ENCODE measurements at regions not wholly inside any gene's neighbourhood (a gene's known extent, or its start where the extent isn't known, plus 50 kb on each side); places are given as distances from the start of the nearest gene placed in this dataset.

DNA sequence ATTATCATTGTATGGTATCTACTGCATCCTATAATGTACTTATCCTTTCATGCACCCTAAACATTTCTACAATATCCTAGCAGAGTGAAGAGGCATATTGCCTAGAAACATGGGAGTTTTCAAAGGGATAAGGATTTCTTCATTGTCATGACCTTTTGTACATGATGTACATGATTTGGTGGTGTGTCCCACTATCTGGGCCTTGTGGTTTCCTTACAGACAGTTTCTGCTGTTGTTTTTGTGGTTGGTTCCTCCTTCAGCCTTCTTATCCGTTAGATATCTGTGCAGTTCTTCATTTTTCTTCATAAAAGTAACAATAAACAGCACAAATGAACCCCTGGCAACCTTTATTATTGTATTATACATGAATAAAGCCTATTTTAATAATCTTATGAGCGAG lies 70.4 kb upstream of the BACH1 start:
- H3K4me3 Mint-ChIP-seq, result no peak overlapping the region
- peaks cover 5% of the 10 kb centered on the region for H3K27me3 Mint-ChIP-seq
- H3K27ac Mint-ChIP-seq, result no peak overlapping the region
- no peaks in the 10 kb centered on the region for H3K36me3 Mint-ChIP-seq
- H3K4me1 Mint-ChIP-seq, result peaks cover 28% of the 10 kb centered on the region
- no peak for DNase-seq
- no peaks in the 10 kb centered on the region for H3K9me3 Mint-ChIP-seq

DNA sequence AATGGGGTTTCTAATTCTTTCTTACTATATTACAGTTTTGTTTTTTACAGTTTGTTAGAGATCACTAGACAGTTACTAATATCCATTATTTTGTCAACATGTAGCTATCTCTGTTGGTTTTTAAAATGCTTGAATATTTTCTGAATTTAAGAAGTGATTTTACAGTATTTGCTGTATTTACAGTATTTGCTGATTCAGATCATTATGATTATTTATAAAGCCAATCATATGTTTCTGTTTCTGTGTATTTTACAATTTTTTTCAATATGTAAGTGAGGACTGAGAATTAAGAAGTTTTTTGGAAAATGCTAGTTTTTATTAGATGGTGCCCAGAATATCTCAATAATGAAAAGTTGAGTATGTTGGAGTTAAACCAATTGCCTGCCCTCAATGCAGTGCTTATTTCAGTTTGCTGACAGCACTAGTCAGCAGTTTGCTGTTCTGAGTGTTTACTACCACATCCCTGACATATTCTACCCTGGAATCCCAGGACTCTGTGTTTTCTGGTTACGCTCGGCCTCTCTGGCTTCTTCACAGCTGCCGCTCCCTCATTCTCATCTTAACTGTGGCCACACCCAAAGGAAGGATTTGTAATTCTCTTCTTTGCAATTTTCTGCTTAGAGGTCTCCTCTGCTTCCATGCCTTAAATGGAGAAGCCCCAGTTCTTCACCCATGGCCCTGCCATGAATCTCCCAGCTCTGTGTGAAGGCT lies 68.0 kb upstream of the BACH1 start:
- no peaks in the 10 kb centered on the region for H3K9me3 Mint-ChIP-seq
- peaks cover 43% of the 10 kb centered on the region for H3K4me1 Mint-ChIP-seq
- no peak for DNase-seq
- no peaks in the 10 kb centered on the region for H3K36me3 Mint-ChIP-seq
- H3K27ac Mint-ChIP-seq, result no peak overlapping the region
- H3K27me3 Mint-ChIP-seq, result peaks cover 5% of the 10 kb centered on the region
- no peak overlapping the region for H3K4me3 Mint-ChIP-seq

DNA sequence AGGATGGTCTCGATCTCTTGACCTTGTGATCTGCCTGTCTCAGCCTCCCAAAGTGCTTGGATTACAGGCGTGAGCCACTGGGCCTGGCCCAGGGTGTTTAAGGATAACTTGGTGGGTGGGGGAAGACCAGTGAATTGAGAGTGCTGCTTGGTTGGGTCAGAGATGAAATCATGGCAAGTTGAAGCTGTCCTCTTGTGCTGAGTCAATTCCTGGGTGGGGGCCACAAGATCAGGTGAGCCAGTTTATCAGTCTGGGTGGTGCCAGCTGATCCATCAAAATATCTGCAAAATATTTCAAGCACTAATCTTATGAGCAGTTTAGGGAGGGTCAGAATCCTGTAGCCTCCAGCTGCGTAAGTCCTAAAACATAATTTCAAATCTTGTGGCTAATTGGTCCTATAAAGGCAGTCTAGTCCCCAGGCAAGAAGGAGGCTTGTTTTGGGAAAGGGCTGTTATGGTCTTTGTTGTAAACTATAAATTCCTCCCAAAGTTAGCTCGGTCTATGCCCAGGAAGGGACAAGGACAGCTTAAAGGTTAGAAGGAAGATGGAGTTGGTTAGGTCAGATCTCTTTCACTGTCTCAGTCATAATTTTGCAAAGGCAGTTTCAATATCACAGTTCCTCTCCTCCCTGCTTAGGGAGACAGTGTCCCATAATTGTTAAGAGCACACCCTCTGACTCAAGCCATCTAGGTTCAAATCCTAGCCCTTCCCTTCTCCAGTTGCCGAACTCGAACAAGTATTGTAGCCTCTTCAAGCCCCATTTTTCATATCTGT lies 66.8 kb upstream of the BACH1 start:
- Mint-ChIP-seq H3K36me3 (no peaks in the 10 kb centered on the region), H3K9me3 (no peaks in the 10 kb centered on the region), H3K27me3 (peaks cover 5% of the 10 kb centered on the region), H3K4me1 (peaks cover 49% of the 10 kb centered on the region), H3K27ac (no peak overlapping the region), H3K4me3 (no peak overlapping the region)
- DNase-seq, result no peak

DNA sequence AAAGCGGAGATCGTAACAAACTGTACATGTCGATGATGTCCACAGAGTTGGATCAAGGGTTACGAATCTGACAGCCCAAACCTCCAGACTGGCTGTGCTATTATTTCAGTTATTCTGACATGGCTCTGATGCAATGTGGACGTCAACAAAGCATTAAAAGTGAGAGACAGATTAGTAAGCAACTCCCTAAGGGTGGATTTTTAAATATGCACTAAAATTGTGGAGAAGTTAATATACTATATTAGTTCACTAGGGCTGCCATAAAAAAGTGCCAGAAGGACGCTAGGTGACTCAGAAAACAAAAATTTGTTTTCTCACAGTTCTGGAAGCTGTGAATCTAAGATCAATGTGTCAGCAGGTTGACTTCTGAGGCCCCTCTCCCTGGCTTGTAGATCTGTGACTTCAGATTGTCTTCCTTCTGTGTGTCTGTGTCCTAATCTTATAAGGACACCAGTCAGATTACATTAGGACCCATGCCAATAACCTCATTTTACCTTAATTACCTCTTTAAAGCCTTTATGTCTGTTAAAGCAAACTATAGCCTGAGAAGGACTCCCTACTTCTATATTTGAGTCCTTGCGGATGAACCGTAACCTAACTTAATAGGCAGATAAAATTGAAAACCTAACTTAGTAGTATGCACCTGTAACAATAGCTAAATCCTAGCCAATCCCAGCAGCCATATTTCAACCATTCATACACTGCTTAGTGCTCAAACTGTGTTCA lies 66.0 kb upstream of the BACH1 start:
- DNase-seq, result no peak
- Mint-ChIP-seq H3K4me1 (peaks cover 49% of the 10 kb centered on the region), H3K27me3 (peaks cover 5% of the 10 kb centered on the region)

DNA sequence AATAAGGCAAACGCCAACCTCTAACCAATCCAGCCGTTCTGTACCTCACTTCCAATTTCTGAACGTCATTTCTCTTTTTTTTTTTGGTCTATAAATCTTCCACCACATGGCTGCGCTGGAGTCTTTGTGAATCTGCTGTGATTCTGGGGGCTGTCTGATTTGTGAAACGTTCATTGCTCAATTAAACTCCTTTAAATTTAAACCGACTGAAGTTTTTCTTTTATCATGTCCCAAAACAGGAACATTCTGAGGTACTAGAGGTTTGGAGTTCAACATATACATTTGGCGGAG lies 65.5 kb upstream of the BACH1 start:
- Mint-ChIP-seq H3K36me3 (no peaks in the 10 kb centered on the region), H3K27ac (peak overlapping the region; percentile 62), H3K4me3 (no peak overlapping the region), H3K4me1 (peaks cover 48% of the 10 kb centered on the region), H3K27me3 (peaks cover 5% of the 10 kb centered on the region), H3K9me3 (no peaks in the 10 kb centered on the region)
- no peak for DNase-seq

More for the DNA sequence above, 66.0 kb upstream of the BACH1 start:
- Mint-ChIP-seq H3K36me3 (no peaks in the 10 kb centered on the region), H3K9me3 (no peaks in the 10 kb centered on the region), H3K27ac (peak overlapping the region; percentile 62), H3K4me3 (no peak overlapping the region)

DNA sequence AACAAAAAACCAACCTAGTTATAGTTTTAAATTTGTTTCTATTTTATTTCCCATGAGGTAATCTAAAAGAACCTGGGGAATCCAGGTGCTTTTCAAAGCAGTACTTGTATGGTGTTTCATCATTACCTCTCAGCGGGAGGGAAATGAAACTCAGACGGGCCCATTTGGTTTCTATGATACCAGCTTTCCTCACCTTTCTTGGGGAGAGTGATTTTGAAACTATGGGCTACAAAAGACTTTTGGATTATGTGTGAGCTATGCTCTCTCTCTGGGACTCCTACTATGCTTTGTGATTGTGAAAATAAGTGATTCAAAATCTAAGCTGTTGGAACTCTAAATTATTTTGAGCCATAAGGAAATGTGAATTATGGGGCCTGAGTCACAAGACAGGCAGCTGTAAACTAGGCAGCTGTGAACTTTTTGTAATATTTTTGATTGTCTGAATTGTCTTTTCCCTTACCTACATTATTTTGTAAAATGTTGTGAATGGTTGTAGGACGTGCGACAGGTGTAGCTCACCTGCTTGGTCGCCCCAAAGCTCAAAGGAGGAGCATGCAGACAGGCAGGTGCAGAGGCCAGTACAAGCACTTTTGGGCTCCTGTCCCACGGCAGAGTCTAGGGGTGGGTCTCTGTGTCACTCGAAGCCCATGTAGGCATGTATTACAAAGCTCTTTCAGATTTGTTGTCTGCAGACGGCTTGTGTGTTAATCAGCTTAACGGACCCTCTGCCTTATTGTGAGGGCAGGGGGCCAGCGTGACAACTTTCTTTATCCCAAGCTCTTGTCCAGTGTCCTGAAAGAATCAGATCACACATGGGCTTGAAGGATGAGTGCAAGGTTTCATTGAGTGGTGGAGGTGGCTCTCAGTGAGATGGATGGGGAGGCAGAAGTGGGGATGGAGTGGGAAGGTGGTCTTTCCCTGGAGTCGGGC lies 64.8 kb upstream of the BACH1 start:
- Mint-ChIP-seq H3K4me1 (peaks cover 44% of the 10 kb centered on the region), H3K27ac (peak overlapping the region; percentile 65), H3K27me3 (peaks cover 5% of the 10 kb centered on the region), H3K9me3 (no peaks in the 10 kb centered on the region), H3K36me3 (no peaks in the 10 kb centered on the region), H3K4me3 (no peak overlapping the region)
- peak; percentile 43 for DNase-seq

DNA sequence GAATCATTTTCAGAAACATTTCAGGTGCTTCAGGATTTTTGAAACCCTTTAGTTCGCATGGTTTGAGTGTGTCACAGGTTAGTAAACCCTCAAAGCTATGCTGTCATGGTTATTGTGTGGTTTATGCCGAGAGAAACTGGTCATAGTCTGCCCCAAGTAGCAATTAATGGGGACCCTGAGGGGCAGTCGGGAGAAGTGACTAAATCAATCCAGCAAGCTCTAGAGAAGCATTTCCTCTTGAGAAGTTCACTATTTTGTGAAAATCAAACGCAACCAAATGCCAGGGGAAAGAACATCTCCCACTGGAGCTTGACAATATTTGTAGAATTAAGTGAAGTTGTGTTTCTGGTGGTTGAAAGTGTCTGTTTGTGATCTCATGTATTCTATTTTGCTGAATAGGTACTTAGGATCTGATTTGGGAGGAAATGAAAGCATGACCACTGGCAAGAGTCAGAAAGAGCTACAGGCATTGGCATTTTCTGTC lies 63.0 kb upstream of the BACH1 start:
- peaks cover 5% of the 10 kb centered on the region for H3K27me3 Mint-ChIP-seq
- H3K4me1 Mint-ChIP-seq, result peaks cover 44% of the 10 kb centered on the region
- no peaks in the 10 kb centered on the region for H3K36me3 Mint-ChIP-seq
- H3K4me3 Mint-ChIP-seq, result no peak overlapping the region
- no peak overlapping the region for H3K27ac Mint-ChIP-seq
- no peaks in the 10 kb centered on the region for H3K9me3 Mint-ChIP-seq
- no peak for DNase-seq

DNA sequence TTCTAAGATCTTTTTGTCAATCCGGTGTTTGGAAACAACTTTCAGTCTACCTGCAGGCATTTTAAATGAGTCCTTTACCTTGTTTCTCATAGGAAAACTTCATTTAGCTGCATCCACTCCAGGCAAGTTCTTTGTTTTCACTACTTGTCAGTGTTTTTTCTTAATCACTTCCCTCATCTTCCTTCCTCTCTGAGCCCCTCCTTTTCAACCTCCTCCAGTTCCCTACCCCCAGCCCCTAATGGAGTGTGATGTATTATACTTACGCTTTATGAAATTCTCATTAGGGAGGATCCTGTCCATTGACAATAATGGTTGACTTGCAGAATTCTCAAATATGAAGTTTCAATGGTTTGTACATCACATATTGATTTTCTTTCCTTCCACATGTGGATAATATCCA lies 62.5 kb upstream of the BACH1 start:
- H3K4me1 Mint-ChIP-seq, result peaks cover 39% of the 10 kb centered on the region
- no peaks in the 10 kb centered on the region for H3K36me3 Mint-ChIP-seq
- H3K27me3 Mint-ChIP-seq, result peaks cover 1% of the 10 kb centered on the region
- H3K27ac Mint-ChIP-seq, result no peak overlapping the region
- no peaks in the 10 kb centered on the region for H3K9me3 Mint-ChIP-seq
- no peak overlapping the region for H3K4me3 Mint-ChIP-seq
- DNase-seq, result no peak

DNA sequence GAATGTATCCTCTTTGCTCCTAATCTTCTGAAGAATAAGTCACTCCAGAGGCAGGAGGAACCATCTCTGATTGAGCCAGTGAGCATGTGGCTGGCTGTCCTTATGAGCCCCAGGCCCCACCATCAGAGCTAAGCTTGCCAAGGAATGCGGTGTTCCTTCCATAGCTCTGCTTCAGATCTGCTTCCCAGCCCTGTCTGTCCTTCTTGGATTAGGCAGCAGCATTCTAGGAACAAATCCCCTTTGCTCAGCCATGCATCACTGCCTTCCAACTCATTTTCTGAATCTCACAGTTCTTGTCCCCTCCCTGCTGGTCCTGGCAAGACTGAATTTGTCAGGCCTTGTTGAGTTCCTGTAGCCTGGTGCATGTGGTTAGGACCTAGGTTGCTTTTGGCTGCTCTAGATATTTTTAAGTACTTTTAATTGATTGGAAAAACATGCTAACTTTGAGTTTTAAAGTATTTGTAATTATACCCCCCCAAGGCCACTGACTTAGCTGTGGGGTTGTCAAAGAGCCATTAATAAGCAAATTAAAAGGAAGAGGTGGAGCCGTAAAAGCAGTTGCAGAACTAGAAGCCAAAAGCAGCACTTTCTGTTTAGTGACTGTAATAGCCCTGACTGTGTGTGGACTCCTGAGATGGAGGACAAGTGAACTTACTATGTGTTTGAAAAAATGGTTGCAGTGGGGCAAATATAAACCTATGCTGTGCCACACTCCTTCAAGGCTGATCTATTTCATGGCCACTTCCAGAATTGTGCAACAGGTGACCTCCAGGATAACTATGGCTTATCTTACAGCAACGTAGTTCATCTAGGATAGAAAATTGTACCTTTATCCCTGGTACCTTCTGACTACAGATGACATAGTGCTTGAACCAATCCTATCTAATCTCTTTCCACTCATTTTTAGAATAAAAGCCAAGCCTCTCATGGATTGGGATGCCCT lies 61.3 kb upstream of the BACH1 start:
- H3K27me3 Mint-ChIP-seq, result no peaks in the 10 kb centered on the region
- H3K36me3 Mint-ChIP-seq, result no peaks in the 10 kb centered on the region
- no peak overlapping the region for H3K4me3 Mint-ChIP-seq
- H3K4me1 Mint-ChIP-seq, result peaks cover 30% of the 10 kb centered on the region
- H3K9me3 Mint-ChIP-seq, result no peaks in the 10 kb centered on the region
- no peak for DNase-seq
- no peak overlapping the region for H3K27ac Mint-ChIP-seq

DNA sequence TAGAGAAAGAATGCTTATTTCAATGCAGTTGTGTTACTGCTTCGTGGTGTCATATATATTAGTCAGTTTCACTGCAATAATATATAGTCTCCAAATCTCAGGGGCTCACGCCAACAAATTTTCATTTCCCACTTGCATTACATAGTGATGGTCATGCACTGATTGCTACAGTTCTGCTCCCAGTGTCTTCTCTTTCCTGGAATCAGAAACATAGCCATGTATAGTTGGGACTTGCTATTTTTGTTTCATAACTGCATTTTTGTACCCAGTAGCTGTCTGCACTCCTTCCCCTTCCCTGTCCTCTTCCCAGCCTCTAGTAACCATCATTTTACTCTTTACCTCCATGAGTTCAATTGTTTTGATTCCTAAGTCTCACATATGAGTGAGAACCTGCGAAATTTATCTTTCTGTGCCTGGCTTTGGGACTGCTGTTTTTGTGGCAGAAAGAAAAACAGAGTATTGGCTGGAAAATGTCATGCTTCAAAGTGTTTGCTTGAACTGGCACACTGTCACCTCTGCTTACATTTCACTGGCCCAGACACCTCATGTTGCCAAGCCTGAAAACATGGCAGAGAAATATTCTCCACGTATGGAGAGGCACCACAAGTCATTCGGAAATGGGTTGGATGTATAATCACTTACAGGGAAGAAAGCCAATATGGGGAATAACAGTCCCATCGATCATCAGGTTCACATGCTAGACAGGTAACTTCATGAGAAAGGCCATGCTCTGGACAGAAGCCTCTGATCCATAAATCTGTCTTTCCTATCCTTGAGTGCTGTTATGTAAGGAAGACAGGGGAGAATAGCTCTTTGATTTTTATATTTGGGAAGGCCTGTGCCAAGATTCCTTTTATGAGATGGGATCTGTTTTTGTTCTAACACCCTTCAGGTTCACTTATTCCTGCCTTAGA lies 60.4 kb upstream of the BACH1 start:
- Mint-ChIP-seq H3K9me3 (no peaks in the 10 kb centered on the region), H3K27ac (no peak overlapping the region), H3K4me1 (peaks cover 21% of the 10 kb centered on the region), H3K27me3 (no peaks in the 10 kb centered on the region), H3K4me3 (no peak overlapping the region), H3K36me3 (no peaks in the 10 kb centered on the region)
- DNase-seq, result no peak

DNA sequence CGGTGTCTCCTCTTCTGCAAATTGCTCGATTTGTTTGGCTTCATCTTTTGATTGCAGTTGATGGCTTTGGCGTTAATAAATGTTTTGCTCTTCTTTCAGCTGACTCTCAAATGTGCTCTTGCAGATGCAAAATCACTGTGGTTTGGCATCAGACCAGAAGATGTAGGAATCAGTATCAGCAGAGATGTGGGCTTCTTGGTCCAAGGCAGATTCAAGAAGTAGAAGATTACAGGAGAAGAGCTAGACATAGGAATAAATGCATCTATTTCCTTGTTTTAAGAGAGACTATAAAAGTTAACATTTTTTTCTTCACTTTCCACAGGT lies 59.8 kb upstream of the BACH1 start:
- no peaks in the 10 kb centered on the region for H3K27me3 Mint-ChIP-seq
- H3K4me3 Mint-ChIP-seq, result no peak overlapping the region
- H3K9me3 Mint-ChIP-seq, result no peaks in the 10 kb centered on the region
- H3K4me1 Mint-ChIP-seq, result peaks cover 16% of the 10 kb centered on the region
- H3K27ac Mint-ChIP-seq, result no peak overlapping the region
- H3K36me3 Mint-ChIP-seq, result no peaks in the 10 kb centered on the region
- no peak for DNase-seq

DNA sequence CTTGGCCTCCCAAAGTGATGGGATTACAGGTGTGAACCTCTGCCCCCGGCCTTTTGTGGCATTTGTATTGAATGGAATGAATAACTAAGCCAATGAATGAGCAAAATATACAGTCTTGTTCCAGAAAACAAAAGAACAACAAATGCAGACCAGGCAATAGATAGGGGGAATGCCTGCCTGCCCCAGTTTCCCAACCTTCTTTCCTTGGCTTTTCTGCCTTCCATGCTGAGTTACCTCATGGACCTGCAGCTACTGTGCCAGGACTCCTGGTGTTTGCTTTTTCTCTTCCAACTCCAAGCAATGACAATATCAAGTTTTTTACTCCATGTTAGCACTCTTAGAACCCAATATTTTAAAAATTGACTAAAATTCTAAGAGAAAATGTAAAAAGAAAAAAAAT lies 58.6 kb upstream of the BACH1 start:
- H3K9me3 Mint-ChIP-seq, result no peaks in the 10 kb centered on the region
- no peak overlapping the region for H3K27ac Mint-ChIP-seq
- no peaks in the 10 kb centered on the region for H3K36me3 Mint-ChIP-seq
- peaks cover 14% of the 10 kb centered on the region for H3K4me1 Mint-ChIP-seq
- H3K4me3 Mint-ChIP-seq, result no peak overlapping the region
- no peaks in the 10 kb centered on the region for H3K27me3 Mint-ChIP-seq
- no peak for DNase-seq

DNA sequence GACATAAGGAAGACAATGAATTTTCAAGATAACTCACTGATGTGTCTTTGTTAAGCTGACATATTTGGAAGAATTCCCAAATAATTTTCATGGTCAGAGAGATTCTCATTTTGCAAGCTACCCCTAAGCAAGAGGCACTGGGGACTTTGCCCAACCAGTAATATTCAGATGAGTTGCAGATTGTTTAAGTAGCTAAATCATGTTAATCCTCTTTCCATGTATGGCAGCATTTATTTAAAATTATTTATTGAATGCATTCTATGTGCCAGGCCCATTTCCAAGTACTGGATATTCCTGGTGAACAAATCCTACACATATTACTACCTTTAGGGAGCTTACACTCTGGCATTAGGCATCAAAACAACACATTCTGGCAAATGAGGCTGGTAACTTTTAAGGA lies 56.5 kb upstream of the BACH1 start:
- H3K4me3 Mint-ChIP-seq, result no peak overlapping the region

More for the DNA sequence above, 56.5 kb upstream of the BACH1 start:
- H3K27me3 Mint-ChIP-seq, result no peaks in the 10 kb centered on the region
- no peak overlapping the region for H3K27ac Mint-ChIP-seq
- no peaks in the 10 kb centered on the region for H3K36me3 Mint-ChIP-seq
- peaks cover 9% of the 10 kb centered on the region for H3K4me1 Mint-ChIP-seq
- no peaks in the 10 kb centered on the region for H3K9me3 Mint-ChIP-seq
- DNase-seq, result no peak

All from activated naive CD8-positive, alpha-beta T cell treated with anti-CD3 and anti-CD28 coated beads for 36 hours (primary cell).